Transverse colon (tissue), 4 donors: ENCODE measurements at regions not wholly inside any gene's neighbourhood (a gene's known extent, or its start where the extent isn't known, plus 50 kb on each side); places are given as distances from the start of the nearest gene placed in this dataset.
"Not testable (repeated sequence)": the region's sequence is repeated elsewhere in the genome, so short reads cannot be mapped to it uniquely, and the experiment has no call there.

Experiments used
- DNase-seq: peaks from one replicate; pipeline ENCODE4 v3.0.0-alpha.2; 2019
- H3K27ac ChIP-seq, 4 donors: fragments of 200-600 bp; sonication (generic); 2 replicates each; pipeline ENCODE4 v1.5.1; 2016 to 2018; ENCODE audit warnings: inconsistent platforms in 4 of 4
- H3K27me3 ChIP-seq: fragments of 200-600 bp; sonication (generic); 2 replicates; pipeline ENCODE4 v1.5.1; 2017; ENCODE audit warnings: inconsistent platforms
- H3K36me3 ChIP-seq, 4 donors: fragments of 200-600 bp; sonication (generic); 2 replicates each; pipeline ENCODE4 v1.5.1; 2017 to 2019; ENCODE audit warnings: inconsistent platforms in 4 of 4
- H3K4me1 ChIP-seq, 4 donors: fragments of 200-600 bp; sonication (generic); 2 replicates each; pipeline ENCODE4 v1.5.1; 2017 to 2020; ENCODE audit warnings: inconsistent platforms in 4 of 4
- H3K4me3 ChIP-seq, 4 donors: fragments of 200-600 bp; sonication (generic); 1 replicate in 1 of 4; 2 replicates in 3 of 4; pipeline versions ENCODE4 v1.5.1 to v1.6.1; 2017 to 2019; ENCODE audit warnings: inconsistent platforms in 4 of 4
- H3K9me3 ChIP-seq, 2 donors: fragments of 200-600 bp; sonication (generic); 2 replicates each; pipeline ENCODE4 v1.5.1; 2017 to 2019; ENCODE audit warnings: inconsistent platforms in 2 of 2
- CTCF ChIP-seq, 5 experiments: fragments of 200-600 bp in 3 of 5; fragments of 450-650 bp in 2 of 5; sonication (generic) in 3 of 5; IDR thresholded peaks; 1 replicate in 2 of 5; 2 replicates in 3 of 5; pipeline ENCODE4 v1.5.1; 2016 to 2017; ENCODE audit warnings: antibody characterized with exemption in 5 of 5, inconsistent platforms in 3 of 5, mild to moderate bottlenecking in 2 of 5, moderate library complexity in 1 of 5
- EP300 ChIP-seq: sonication (generic); formaldehyde crosslinking; IDR thresholded peaks from one replicate; pipeline ENCODE4 v1.6.1; 2017; ENCODE audit warnings: antibody characterized with exemption, low read depth
- POLR2A ChIP-seq: fragments of 450-650 bp; IDR thresholded peaks from one replicate; pipeline ENCODE4 v1.6.1; 2016; ENCODE audit warnings: antibody characterized with exemption, mild to moderate bottlenecking, moderate library complexity
- POLR2AphosphoS5 ChIP-seq, 3 donors: sonication (generic); formaldehyde crosslinking; IDR thresholded peaks; one replicate each; pipeline ENCODE4 v1.6.1; 2016; ENCODE audit warnings: antibody characterized with exemption in 3 of 3
- WGBS, 2 donors: methylation state at CpG; one replicate each; pipeline ENCODE4 v1.1.5; 2018; ENCODE audit warnings: low coverage in 1 of 2; 5-methylcytosine and 5-hydroxymethylcytosine counted together
- in situ Hi-C, 4 donors: fragments of 200-750 bp; cut with MboI; loops; one replicate each; pipeline versions ENCODE4 v1.15.0 to v1.15.1; 2017; ENCODE audit warnings: low sequenced_read_pairs in 3 of 4, low pct_ligation_motif_present in 1 of 4, low pct_unique_long_range_greater_than_20kb in 1 of 4
- intact Hi-C: fragments of 100-400 bp; cut with DNase I; formaldehyde crosslinking; loops from one replicate; pipeline ENCODE4 v1.15.1; 2023; ENCODE audit warnings: low total_unique reads

DNA sequence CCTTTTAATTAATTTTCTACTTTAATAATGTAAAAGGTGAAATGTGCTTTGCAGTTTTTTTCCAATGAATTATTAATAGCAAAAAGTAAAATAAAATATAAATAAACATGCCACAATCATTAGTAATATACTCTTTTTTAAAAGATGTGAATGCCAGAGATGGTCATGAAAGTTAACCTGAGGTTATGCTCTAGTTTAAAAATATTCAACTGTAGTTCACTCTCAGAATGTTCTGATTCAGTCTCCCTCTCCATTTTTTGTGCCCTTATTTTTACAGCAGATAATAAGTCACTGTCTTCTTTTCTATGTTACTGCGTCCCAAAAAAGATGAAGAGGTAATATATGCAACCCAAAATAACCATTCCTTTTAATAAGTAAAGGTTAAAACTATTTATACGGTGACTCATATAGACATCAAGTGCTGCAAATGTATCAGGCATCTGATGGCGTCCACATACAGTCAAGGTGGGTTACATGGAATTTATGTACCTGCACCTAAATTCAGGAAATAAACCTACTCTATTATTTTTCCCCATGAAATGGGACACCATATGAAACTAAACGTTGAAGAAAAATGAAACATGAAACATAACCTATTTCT lies 153.6 kb upstream of the ZNF804A start:
- Histone ChIP-seq H3K4me1 (no peaks in the 10 kb centered on the region), H3K4me3 (no peak overlapping the region), H3K36me3 (no peaks in the 10 kb centered on the region), H3K27me3 (no peaks in the 10 kb centered on the region), H3K27ac (no peak overlapping the region), H3K9me3 (no peaks in the 10 kb centered on the region)
- intact Hi-C loops, result no loop called here
- DNase-seq, result no peak
- in situ Hi-C loops, result no loop called here
- WGBS, 2 donors, result 70 to 72% methylated on average over 4 of the region's 4 CpGs
- TF ChIP-seq POLR2A (no peak), EP300 (no peak)

DNA sequence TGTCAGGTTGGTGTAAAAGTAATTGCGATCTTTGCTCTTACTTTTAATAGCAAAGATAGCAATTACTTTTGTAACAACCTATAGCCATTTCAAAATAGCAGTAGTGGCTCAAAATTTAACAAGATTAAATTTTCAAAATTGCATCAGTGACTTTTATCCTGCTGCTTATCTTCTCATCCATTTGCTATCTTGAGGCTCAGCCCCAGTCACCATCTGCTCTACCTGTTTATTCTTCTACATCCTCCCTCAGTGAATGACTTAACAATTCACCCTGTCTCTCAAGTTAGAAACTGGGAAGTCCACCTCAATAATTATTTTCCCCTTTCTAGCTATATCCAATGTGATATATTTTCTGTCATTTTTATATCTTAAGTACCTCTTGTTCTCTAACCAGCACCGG lies 148.6 kb upstream of the ZNF804A start:
- in situ Hi-C loops, result no loop called here
- WGBS, 2 donors, result 57 to 76% methylated on average over 2 of the region's 2 CpGs
- DNase-seq, result no peak
- H3K4me3 ChIP-seq, result no peak overlapping the region
- H3K27me3 ChIP-seq, result no peaks in the 10 kb centered on the region
- H3K9me3 ChIP-seq, result no peaks in the 10 kb centered on the region
- intact Hi-C loops, result no loop called here
- H3K27ac ChIP-seq, result no peak overlapping the region
- no peaks in the 10 kb centered on the region for H3K4me1 ChIP-seq
- no peaks in the 10 kb centered on the region for H3K36me3 ChIP-seq
- TF ChIP-seq POLR2AphosphoS5 (IDR thresholded peaks at IDR 0.05) (no peak), CTCF (IDR thresholded peaks at IDR 0.05) (no peak)

GRCh38 chr2:184452907-184453306 lies 145.4 kb upstream of the ZNF804A start:
- Histone ChIP-seq H3K36me3 (no peaks in the 10 kb centered on the region), H3K27ac (no peak overlapping the region), H3K27me3 (no peaks in the 10 kb centered on the region), H3K4me1 (no peaks in the 10 kb centered on the region), H3K9me3 (no peaks in the 10 kb centered on the region), H3K4me3 (no peak overlapping the region)
- TF ChIP-seq POLR2AphosphoS5 (IDR thresholded peaks at IDR 0.05), result no peak
- no peak for TF ChIP-seq EP300
- TF ChIP-seq POLR2A, result no peak
- TF ChIP-seq CTCF (IDR thresholded peaks at IDR 0.05), result no peak
- DNase-seq, result no peak
- in situ Hi-C loops (no loop called here), intact Hi-C loops (no loop called here)

GRCh38 chr2:184455624-184456023 lies 142.7 kb upstream of the ZNF804A start:
- in situ Hi-C loops, result no loop called here
- no peak overlapping the region for H3K27ac ChIP-seq
- no peaks in the 10 kb centered on the region for H3K36me3 ChIP-seq
- H3K27me3 ChIP-seq, result no peaks in the 10 kb centered on the region
- DNase-seq, result no peak
- no peaks in the 10 kb centered on the region for H3K9me3 ChIP-seq
- intact Hi-C loops, result no loop called here
- H3K4me1 ChIP-seq, result no peaks in the 10 kb centered on the region
- no peak for TF ChIP-seq POLR2A
- no peak for TF ChIP-seq POLR2AphosphoS5 (IDR thresholded peaks at IDR 0.05)
- no peak for TF ChIP-seq CTCF (IDR thresholded peaks at IDR 0.05)
- no peak for TF ChIP-seq EP300
- WGBS, 2 donors, result 84 to 90% methylated on average over 1 of the region's 1 CpG
- no peak overlapping the region for H3K4me3 ChIP-seq

DNA sequence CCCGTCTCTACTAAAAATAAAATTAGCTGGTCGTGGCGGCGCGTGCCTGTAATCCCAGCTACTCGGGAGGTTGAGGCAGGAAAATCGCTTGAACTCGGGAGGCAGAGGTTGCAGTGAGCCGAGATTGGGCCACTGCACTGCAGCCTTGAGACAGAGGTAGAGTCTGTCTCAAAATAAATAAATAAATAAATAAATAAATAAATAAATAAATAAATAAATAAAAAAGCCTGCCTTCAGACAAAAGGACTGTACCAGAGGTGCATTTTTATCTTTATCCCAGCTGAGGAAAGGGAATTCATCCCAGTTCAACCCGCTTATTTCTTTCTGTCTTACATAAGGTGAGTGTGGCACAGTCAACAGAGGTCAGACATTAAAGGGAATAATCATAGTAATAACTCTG lies 141.6 kb upstream of the ZNF804A start:
- DNase-seq, H3K4me3 ChIP-seq, H3K4me1 ChIP-seq, intact Hi-C loops, in situ Hi-C loops, H3K27ac ChIP-seq, H3K27me3 ChIP-seq, H3K36me3 ChIP-seq, H3K9me3 ChIP-seq: not testable (repeated sequence)
- WGBS, 2 donors, result 92 to 95% methylated on average over 4 to 10 of the region's 10 CpGs
